GM12865 (cell line): ENCODE measurements at regions not wholly inside any gene's neighbourhood (a gene's known extent, or its start where the extent isn't known, plus 50 kb on each side); places are given as distances from the start of the nearest gene placed in this dataset.

Experiments used
- DNase-seq: peaks from one replicate; pipeline ENCODE4 v3.0.0; 2010; ENCODE audit warnings: low read depth
- H3K4me3 ChIP-seq: 2 replicates; pipeline ENCODE4 v1.5.1; 2011; ENCODE audit warnings: mild to moderate bottlenecking, low read depth, low read length, control low read depth
- TF ChIP-seq, protein P1 (sequence below): IDR thresholded peaks from 2 replicates; pipeline ENCODE4 v1.5.1; 2011; ENCODE audit warnings: low read length, control low read depth, low read depth, inconsistent platforms; ENCODE audit not compliant: insufficient read depth; ENCODE audit errors: missing control alignments

DNA sequence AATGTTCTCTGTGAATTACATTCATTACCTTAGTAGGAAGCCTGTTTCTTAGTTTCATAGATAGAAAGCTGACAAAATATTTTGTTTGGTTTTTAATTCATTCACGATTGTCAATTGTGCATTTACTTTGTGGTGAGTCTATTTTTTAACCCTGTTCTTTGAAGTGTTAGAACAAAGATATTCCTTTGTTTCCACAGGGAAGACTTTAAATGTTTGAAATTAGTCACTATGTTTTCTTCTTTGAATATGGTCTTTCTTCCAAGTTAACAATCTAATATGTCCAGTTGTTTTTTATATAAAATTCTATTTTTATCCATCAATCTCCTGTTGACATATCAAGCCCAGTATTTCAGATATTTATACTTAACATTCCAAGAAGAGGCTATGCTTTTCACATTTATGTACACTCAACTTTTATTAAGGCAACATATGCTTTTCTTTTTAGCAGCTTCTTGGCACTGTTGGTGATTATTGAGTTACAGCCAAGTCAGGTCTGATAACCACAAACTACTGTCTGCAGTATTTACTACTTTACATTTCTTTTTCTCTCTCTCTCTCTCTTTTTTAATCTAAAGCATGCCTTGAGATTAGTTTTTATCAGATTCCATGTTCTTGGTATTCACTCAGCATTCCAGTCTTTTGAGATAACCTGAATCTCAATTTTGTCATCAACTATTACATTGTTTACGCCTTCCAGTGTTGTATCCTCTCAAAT is 812.8 kb upstream of the SLC10A2 start:
- DNase-seq = no peak
- TF ChIP-seq, protein P1, sequence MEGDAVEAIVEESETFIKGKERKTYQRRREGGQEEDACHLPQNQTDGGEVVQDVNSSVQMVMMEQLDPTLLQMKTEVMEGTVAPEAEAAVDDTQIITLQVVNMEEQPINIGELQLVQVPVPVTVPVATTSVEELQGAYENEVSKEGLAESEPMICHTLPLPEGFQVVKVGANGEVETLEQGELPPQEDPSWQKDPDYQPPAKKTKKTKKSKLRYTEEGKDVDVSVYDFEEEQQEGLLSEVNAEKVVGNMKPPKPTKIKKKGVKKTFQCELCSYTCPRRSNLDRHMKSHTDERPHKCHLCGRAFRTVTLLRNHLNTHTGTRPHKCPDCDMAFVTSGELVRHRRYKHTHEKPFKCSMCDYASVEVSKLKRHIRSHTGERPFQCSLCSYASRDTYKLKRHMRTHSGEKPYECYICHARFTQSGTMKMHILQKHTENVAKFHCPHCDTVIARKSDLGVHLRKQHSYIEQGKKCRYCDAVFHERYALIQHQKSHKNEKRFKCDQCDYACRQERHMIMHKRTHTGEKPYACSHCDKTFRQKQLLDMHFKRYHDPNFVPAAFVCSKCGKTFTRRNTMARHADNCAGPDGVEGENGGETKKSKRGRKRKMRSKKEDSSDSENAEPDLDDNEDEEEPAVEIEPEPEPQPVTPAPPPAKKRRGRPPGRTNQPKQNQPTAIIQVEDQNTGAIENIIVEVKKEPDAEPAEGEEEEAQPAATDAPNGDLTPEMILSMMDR = no peak
- H3K4me3 ChIP-seq = no peak overlapping the region

DNA sequence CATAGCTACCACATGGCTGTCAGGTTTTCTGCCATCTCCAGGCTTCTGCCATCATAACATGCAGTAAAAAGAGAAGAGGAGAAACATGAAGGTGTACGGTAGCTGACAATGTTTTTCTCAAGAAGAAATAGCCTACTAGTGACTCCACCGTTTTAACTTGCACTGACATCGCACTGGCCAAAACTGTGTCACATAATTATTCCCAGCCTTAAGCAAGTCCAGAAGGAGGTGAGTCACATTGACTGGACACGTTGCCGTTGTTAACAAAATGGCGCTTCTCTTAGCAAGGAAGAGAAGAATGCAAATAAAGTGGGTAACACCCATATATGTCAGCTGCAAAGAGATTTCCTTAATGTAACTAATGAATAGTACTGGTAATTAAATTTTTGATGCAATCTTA is 810.4 kb upstream of the SLC10A2 start:
- TF ChIP-seq, protein P1 = no peak
- no peak overlapping the region for H3K4me3 ChIP-seq
- DNase-seq = no peak

DNA sequence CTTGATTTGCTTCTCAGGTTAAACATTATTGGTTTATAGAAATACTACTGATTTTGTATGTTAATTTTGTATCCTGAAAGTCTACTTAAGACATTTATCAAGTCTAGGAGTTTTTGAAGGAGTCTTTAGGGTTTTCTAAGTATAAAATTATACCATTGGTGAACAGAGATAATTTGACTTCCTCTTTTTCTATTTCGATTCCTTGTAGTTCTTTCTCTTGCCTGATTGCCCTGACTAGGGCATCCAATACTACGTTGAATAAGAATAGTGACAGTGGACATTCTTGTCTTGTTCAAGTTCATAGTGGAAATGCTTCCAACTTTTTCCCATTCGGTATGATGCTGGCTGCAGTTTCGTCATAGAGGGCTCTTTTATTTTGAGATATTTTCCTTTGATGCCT is 807.5 kb upstream of the SLC10A2 start:
- no peak for DNase-seq
- H3K4me3 ChIP-seq = no peak overlapping the region
- TF ChIP-seq, protein P1 = no peak

DNA sequence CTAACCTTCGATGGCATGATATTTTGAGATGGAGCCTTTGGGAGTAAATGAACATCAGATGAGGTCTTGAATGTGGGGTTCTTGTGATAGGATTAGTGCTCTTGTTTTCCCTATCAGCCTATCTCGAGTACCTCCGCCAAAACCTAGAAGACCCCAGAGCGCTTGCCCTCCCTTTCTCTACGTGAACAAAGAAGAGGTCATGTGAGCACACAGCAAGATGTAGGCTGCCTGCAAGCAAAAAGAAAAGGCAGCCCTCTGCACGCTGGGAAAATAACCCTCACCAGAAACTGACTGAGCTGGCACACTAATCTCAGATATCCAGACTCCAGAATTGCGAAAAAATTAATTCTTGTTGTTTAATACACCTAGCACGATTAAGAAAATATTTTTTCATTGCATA is 799.8 kb upstream of the SLC10A2 start:
- H3K4me3 ChIP-seq = no peak overlapping the region
- no peak for DNase-seq
- TF ChIP-seq, protein P1 = no peak

DNA sequence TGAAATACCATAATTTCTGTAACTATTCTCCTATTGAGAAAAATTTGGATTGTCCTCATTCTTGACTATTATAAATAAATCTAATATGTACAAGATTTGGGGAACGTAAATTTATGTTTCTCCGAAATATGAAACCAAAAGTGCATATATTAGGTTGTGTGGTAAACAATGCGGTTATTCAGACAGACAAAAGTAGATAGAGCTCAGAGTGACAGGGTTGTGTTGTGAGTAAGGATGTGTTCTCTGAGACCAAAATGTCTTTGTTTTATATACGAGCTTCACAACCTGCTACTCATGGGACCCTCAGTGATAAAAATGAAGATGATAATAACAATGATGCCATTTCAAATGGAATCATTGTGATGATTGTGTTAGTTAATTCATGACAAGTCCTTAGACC is 796.3 kb upstream of the SLC10A2 start:
- H3K4me3 ChIP-seq = no peak overlapping the region
- TF ChIP-seq, protein P1 = no peak
- DNase-seq = no peak

DNA sequence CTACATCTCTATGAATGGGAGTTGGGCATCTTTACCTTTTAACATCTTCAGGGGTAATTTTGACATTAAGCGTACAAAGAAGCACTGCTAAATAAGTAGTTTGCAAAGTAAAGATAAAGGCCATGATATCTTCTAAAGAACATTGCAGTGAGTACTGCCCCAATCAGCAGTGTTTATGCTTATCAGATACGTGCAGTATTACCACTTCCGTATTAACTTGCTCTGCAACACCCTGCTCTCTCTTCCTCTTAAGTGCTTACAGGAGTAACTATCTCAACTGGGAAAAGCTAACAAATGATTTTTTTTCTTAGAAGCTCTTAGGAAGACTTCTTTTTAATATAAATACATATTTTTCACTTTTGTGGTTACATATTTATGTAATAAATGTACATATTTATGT is 793.7 kb upstream of the SLC10A2 start:
- DNase-seq = no peak

More for the DNA sequence above, 793.7 kb upstream of the SLC10A2 start:
- H3K4me3 ChIP-seq = no peak overlapping the region
- TF ChIP-seq, protein P1 = no peak
